HL-60/S4 (cell line): ENCODE measurements at regions not wholly inside any gene's neighbourhood (a gene's known extent, or its start where the extent isn't known, plus 50 kb on each side); places are given as distances from the start of the nearest gene placed in this dataset.
"Not testable (repeated sequence)": the region's sequence is repeated elsewhere in the genome, so short reads cannot be mapped to it uniquely, and the experiment has no call there.

ENCODE experiments used
- in situ Hi-C: fragments of 300-500 bp; cut with MboI; formaldehyde crosslinking; loops from 2 replicates; pipeline ENCODE4 v1.14.3; 2022; ENCODE audit warnings: low sequenced_read_pairs

GRCh38 chr18:43934781-43935471, 657.6 kb upstream of the SYT4 start:
- in situ Hi-C loops: no loop called here

DNA sequence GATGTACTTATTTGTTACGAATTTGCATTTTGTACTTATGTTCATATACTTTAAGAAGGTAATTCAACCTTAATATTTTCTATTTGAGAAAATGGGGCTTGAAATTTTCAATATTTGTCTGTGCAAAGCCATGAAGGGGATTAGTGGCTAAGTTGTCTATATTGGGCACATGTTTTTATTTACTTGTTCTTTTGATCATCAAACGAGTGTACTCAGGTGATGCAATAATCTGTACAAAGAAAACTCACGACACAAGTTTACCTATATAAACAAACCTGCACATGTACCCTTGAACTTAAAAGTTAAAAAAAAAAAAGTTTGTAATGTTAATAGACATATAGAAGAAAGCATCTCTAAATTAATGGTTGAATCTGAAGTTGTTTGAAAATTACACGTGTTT, 658.9 kb upstream of the SYT4 start:
- in situ Hi-C loops: no loop called here

DNA sequence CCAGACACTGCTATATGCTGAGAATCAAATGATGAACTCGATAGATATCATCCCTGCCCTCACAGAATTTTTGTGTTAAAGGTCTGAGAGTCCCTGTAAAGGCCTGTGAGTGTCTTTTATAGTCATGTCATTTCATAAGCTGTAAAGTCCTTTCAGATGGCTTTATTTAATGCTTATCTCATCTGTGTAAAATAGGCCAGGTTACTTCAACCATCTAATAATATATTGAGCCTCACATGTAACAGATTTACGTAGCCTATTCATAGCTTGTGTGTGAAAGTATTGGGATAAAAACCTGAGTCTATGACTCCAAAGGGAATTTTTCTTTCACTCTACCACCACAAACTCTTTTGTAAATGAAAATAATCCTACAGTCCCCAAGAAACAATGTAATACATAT, 672.0 kb upstream of the SYT4 start:
- in situ Hi-C loops: no loop called here

DNA sequence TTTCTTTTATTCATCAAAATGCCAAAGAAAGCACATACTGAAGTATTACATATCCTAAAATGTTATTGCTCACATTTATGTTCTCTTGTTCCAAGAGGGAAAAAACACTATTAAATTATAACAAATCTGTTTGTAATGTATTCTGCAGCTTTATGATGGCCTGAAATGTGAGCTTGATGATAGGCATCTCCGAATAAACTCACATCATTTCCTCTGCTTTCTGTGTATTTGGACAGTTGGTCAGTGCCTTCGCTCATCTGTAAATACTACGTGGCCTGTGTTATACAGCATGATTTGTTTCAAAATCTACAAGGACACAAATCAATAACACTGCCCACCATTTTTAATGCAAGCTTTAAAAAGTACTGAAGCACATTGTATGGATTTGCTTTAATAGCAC, 672.8 kb upstream of the SYT4 start:
- in situ Hi-C loops: no loop called here

DNA sequence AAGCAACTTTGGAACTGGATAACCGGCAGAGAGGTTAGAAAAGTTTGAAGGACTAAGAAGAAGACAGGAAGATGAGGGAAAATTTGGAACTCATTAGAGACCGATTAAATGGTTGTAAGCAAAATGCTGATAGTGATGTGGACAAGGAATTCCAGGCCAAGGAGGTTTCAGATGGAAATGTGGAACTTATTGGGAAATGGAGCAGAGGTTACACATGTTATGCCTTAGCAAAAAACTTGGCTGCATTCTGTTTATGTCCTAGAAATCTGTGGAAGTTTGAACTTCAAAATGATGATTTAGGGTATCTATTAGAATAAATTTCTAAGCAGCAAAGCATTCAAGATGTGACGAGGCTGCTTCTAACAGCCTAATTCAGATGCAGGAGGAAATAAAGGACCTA, 675.1 kb upstream of the SYT4 start:
- in situ Hi-C loops: no loop called here

DNA sequence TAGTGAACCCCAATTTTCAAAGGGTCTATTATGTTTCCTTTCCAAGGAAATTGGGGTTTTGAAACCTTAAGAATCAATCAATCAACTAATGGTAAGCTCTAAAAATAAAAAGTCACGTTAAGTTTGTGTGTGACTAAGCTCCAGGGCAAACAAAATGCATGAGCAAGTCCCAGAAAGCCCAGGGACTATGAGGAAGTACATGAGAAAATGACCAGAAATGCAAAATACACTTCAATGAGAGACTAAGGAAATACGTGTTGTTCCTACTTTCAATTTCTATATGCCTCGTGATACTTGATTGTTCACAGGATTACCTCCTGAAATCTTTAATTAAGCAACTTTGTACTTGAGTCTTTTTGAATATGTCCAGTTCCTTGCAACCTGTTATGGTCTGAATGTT, 684.4 kb upstream of the SYT4 start:
- in situ Hi-C loops: no loop called here

DNA sequence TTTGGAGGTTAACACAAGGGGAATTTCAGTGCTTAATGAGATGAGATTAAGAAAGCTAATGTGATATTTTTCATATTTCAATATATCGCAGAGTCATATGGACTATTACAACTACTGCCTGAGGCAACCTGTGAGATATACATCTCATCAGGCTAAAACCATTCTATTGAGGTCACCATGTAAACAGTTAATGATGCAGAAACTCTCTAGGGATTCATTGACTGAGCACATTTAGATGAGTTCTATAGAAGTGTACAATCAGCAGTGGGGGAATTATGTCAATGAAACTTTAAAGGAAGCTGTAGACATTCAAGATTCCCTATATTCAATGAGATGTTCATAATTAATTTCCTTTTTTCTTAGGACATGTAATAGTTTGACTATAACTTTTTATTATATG, 687.4 kb upstream of the SYT4 start:
- in situ Hi-C loops: no loop called here

DNA sequence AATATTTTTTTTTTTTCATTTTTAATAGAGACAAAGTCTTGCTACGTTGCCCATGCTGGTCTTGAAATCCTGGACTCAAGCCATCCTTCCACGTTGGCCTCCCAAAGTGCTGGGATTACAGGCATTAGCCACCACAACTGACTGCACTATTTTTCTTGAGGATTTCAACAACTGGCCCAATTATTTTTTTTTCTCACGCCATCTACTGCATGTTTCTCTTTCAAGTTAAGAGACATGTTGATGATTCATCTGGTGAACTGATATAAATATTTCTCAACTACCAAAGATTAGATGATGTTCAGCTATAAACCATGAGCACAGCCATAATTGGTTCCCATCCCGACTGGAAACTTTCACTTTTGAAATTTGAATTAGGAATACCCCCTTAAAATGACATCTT, 688.4 kb upstream of the SYT4 start:
- in situ Hi-C loops: no loop called here

DNA sequence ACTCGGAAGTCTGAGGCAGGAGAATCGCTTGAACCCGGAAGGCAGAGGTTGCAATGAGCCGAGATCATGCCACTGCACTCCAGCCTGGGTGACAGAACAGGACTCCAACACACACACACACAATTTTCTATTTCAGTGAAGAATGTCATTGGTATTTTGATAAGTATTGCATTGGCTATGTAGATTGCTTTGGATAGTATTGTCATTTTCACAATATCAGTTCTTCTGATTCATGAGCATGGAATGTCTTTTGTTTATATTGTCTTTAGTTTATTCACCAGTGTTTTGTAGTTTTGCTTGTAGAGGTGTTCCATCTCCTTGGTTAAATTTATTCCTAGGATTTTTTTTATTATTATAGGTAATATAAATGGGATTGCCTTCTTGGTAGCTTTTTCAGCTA, 693.4 kb upstream of the SYT4 start:
- in situ Hi-C loops: no loop called here

DNA sequence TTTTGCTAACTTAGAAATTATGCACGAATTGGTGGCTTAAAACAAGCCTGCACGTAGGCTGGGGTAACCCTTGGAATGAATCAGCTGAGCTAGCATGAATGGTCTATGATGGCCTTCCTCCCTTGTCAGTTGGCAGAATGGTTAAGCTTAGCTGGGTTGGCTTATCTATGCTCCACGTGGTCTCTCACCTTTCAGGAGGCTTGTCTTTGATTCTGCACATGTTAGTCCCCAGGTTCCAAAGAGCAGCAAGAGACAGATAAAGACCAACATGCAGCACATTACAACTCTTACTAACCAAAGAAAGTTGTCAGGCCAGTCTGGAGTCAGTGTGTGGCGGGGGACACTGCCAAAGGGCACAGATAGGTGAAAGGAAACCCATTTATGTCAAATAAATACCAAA, 700.9 kb upstream of the SYT4 start:
- in situ Hi-C loops: no loop called here

- in situ Hi-C loops: no loop called here
Observed at GRCh38 chr18:43982582-43982981, 698.1 kb upstream of the SETBP1 start.

GRCh38 chr18:43987061-43987460, 693.6 kb upstream of the SETBP1 start:
- in situ Hi-C loops: not testable (repeated sequence)

- in situ Hi-C loops: no loop called here
Observed at GRCh38 chr18:43992741-43993140, 687.9 kb upstream of the SETBP1 start.

DNA sequence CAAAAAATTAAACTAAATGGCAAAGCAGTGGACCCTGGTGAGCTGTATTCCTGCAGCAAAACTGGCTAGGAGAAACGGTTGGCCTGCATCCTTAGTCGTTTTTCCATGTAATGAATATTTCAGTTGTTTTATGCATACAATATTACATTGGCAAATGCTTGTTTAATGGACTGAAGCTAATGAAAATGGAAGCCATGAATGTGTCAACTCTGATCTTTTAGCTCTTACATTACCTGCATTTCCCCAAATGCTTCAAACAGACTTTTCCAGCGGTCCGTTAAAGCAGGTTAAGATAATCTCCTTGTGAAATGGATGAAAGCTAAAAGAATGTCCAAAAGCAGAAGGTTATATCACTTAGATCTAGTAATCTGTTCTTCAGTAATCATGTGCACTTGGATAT, 686.3 kb upstream of the SETBP1 start:
- in situ Hi-C loops: no loop called here

GRCh38 chr18:44013871-44014270, 666.8 kb upstream of the SETBP1 start:
- in situ Hi-C loops: no loop called here

DNA sequence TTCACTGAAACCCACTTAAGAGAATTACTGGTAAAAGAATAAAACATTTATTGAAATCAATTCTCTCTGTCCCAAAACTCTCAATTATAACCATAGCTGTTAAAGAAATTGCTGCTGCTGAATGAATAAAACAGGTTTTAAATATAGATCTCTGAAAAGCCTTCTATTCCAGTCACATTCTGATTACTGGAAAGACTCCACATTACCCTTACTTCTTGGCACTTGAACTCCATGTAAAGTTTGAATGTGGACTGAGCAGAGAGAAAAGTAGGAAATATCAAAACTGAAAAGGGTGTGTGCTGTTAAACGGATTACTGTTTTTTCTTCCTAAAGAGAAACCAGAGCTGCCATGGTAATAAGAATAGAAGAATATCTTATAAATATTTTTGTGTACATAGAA, 655.3 kb upstream of the SETBP1 start:
- in situ Hi-C loops: no loop called here

DNA sequence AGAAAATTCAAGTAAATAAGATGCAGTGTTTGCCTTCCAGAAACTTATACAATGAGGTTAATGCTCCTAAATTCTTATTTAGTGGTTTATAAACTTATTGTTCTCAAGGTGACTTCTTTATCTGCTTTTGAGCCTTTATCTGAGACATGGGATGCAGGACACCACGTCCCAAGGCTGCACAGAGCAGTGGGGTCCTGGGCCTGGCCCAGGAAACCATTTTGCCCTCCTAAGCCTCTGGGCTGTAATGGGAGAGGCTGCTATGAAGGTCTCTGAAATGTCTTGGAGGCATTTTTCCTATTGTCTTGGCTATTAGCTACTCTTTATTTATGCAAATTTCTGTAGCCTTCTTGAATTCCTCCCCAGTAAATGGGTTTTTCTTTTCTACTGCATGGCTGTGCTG, 652.6 kb upstream of the SETBP1 start:
- in situ Hi-C loops: no loop called here

- in situ Hi-C loops: no loop called here
Observed at GRCh38 chr18:44031063-44031462, 649.6 kb upstream of the SETBP1 start.

GRCh38 chr18:44033144-44033701, 647.5 kb upstream of the SETBP1 start:
- in situ Hi-C loops: no loop called here

DNA sequence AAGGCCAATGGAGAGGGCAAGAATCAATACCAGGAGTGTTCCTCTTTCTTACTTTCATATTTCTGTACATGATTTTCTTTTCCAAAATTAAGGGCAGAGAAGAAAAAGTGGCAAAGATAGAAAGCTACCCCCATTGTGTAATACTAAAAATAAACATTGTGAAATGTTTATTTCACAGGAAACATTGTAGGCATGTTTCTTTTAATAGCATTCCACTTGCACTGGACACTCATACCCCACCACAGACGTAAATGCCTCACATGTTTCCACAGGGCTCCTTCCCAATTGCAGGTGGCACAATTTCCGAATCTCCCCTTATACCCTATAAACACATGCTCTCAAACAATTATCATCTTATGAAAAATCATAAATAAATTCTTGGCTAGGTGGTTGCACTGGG, 645.1 kb upstream of the SETBP1 start:
- in situ Hi-C loops: no loop called here

DNA sequence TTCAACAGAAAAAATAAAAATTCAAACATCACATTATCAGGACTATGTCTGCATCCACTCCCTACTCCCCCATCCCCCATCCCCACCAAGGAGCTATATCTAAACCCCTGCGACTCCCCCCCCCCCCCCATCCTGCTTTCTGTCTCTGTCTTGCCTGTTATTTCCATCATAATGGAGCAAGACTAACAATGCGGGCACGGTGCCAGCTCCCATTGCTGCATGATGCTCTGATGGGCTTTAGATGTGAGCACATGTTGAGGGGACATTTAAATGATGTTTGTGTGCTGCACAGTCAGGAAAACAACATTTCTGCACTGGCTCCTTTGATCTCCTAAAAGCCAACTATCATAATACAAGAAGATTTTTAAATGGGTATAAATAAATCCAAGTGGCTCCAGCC, 644.2 kb upstream of the SETBP1 start:
- in situ Hi-C loops: no loop called here

DNA sequence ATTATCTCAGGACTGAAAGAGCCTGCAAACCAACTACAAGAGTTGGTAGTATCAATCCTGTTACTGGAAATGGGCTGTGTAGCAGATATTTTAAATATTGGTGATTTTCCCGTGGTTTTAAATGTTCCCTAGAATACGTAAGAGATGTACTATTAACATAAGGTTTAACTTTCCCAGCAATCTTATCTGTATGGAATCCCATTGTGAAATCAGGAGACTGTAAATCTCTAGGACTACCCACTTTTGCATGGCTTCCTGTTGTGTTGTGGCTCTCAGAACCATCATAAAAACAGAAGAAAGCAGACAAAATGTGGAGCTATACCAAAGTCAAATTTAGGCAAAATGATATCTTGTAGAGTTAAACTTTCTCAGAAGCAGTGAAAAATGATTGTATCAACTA, 641.5 kb upstream of the SETBP1 start:
- in situ Hi-C loops: no loop called here

DNA sequence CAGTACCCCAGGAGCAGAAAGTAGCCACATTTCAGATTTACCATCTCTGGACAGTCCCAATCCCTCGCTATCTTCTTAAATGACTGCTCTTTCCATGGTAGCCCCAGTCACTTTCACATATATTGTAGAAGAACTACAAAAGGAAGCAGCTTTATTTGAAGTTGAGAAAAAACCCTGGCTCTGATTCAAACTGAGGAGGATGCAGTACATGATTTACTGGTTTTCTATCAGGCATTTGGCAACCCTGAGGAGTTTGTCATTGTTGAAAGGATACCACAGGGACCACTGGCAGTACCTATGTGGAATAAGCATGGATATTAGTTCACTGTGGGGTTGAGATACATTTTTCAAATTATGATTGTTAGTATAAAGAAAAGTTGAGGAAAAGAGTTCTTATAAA, 640.9 kb upstream of the SETBP1 start:
- in situ Hi-C loops: no loop called here
